ENCODE measurements at regions not wholly inside any gene's neighbourhood (a gene's known extent, or its start where the extent isn't known, plus 50 kb on each side); places are given as distances from the start of the nearest gene placed in this dataset.

DNA sequence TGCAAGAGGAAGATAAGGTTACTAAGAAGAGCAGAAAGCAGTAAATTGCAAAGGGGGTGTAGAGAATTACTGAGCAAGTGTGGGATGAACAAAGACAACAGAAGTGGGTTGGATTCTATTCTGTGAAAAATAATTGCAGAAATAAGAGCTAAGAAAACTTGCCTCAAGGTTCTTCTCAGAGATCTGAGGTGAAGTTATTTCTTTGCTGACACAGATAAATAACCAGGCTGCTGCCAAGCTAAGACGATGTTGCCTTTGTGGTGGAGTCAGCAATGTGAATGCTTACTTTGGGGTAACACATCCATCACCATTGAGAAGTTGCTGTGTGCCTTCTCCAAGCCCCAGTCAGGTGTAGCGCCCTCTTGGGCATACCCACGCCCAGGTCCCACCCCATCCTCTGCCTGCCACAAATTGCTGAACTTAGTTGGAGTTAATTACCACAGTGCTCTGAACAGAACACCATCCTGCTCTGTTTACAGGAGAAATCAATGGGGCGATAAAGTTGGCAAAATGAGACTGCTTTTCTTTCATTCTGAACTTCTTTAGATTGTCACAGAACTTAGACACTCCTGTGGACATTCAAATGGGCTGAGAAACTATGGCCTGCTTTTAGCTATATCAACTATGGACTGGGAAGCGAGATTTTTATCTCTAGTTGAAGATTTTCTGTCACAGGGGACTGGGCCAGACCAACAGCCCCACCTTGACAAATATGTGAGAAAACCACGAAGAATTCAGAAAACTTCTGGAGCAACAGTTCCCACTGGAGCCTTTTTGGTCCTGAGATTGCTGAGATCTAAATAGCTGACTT lies 283.6 kb downstream of the TMX3 start:
- DNase-seq (ENCODE audit: low spot score, unreplicated experiment), result no peak
- H3K27ac Mint-ChIP-seq, result peak overlapping the region; percentile 17

GRCh38 chr18:68429841-68430240 lies 285.1 kb downstream of the TMX3 start:
- Mint-ChIP-seq H3K4me3 (ENCODE audit: low read depth) (no peak overlapping the region), H3K9me3 (ENCODE audit: low read depth) (no peaks in the 10 kb centered on the region), H3K27me3 (no peaks in the 10 kb centered on the region), H3K4me1 (ENCODE audit: low read depth) (peaks cover 13% of the 10 kb centered on the region), H3K27ac (no peak overlapping the region), H3K36me3 (ENCODE audit: insufficient read depth) (no peaks in the 10 kb centered on the region)
- no peak for DNase-seq (ENCODE audit: low spot score, unreplicated experiment)
- TF ChIP-seq CTCF (IDR thresholded peaks at IDR 0.05; ENCODE audit: unreplicated experiment), result no peak

More for the DNA sequence above, 283.6 kb downstream of the TMX3 start:
- H3K27me3 Mint-ChIP-seq, result no peaks in the 10 kb centered on the region
- no peak for TF ChIP-seq CTCF (IDR thresholded peaks at IDR 0.05; ENCODE audit: unreplicated experiment)
- no peak overlapping the region for H3K4me3 Mint-ChIP-seq (ENCODE audit: low read depth)
- no peaks in the 10 kb centered on the region for H3K36me3 Mint-ChIP-seq (ENCODE audit: insufficient read depth)
- peaks cover 13% of the 10 kb centered on the region for H3K4me1 Mint-ChIP-seq (ENCODE audit: low read depth)
- H3K9me3 Mint-ChIP-seq (ENCODE audit: low read depth), result peaks cover 2% of the 10 kb centered on the region

DNA sequence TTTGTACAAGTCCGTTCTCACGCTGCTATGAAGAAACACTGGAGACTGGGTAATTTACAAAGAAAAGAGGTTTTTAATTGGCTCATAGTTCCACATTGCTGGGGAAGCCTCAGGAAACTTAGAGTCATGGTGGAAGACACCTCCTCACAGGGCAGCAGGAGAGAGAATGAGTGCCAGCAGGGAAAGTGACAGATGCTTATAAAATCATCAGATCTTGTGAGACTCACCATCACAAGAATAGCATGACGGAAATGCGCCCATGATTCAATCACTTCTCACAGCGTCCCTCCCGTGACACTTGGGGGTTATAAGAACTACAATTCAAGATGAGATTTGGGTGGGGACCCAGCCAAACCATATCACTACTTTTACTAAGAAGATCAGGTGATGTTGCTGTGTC lies 285.8 kb downstream of the TMX3 start:
- H3K27ac Mint-ChIP-seq, result no peak overlapping the region

GRCh38 chr18:68428661-68429060 lies 286.2 kb downstream of the TMX3 start:
- no peak overlapping the region for H3K27ac Mint-ChIP-seq
- no peak overlapping the region for H3K4me3 Mint-ChIP-seq (ENCODE audit: low read depth)
- TF ChIP-seq CTCF (IDR thresholded peaks at IDR 0.05; ENCODE audit: unreplicated experiment), result no peak
- H3K9me3 Mint-ChIP-seq (ENCODE audit: low read depth), result no peaks in the 10 kb centered on the region
- H3K4me1 Mint-ChIP-seq (ENCODE audit: low read depth), result peaks cover 13% of the 10 kb centered on the region
- no peak for DNase-seq (ENCODE audit: low spot score, unreplicated experiment)
- no peaks in the 10 kb centered on the region for H3K27me3 Mint-ChIP-seq
- no peaks in the 10 kb centered on the region for H3K36me3 Mint-ChIP-seq (ENCODE audit: insufficient read depth)

More for the DNA sequence above, 285.8 kb downstream of the TMX3 start:
- no peak for DNase-seq (ENCODE audit: low spot score, unreplicated experiment)
- H3K27me3 Mint-ChIP-seq, result no peaks in the 10 kb centered on the region
- no peak for TF ChIP-seq CTCF (IDR thresholded peaks at IDR 0.05; ENCODE audit: unreplicated experiment)
- no peak overlapping the region for H3K4me3 Mint-ChIP-seq (ENCODE audit: low read depth)
- H3K36me3 Mint-ChIP-seq (ENCODE audit: insufficient read depth), result no peaks in the 10 kb centered on the region
- H3K4me1 Mint-ChIP-seq (ENCODE audit: low read depth), result peaks cover 13% of the 10 kb centered on the region
- no peaks in the 10 kb centered on the region for H3K9me3 Mint-ChIP-seq (ENCODE audit: low read depth)

DNA sequence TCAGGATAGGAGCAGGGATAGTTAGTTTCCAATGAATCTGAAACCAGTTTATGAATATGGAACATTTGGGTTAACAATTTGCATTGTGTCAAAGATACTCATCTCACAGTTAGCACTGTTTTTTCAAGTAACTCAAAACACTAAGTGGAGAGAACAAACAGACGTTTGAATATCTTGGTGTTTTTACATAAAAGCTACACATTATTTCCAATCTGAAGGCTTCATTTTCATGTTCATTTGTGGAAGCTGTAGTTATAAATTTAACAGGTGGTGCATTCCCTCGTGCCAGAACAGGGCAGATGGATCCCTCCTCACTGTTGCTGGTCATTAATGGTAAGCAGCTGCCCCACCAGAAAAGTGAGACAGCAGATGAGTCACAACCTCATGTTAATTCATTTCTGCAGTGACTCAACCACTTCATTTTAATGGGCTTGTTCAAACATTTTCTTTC lies 286.9 kb downstream of the TMX3 start:
- Mint-ChIP-seq H3K9me3 (ENCODE audit: low read depth) (no peaks in the 10 kb centered on the region), H3K36me3 (ENCODE audit: insufficient read depth) (no peaks in the 10 kb centered on the region), H3K4me1 (ENCODE audit: low read depth) (peaks cover 13% of the 10 kb centered on the region), H3K27me3 (no peaks in the 10 kb centered on the region), H3K4me3 (ENCODE audit: low read depth) (no peak overlapping the region), H3K27ac (no peak overlapping the region)
- DNase-seq (ENCODE audit: low spot score, unreplicated experiment), result no peak
- TF ChIP-seq CTCF (IDR thresholded peaks at IDR 0.05; ENCODE audit: unreplicated experiment), result no peak

Measured in progenitor cell of endocrine pancreas (in vitro differentiated cells).